ENCODE measurements at regions not wholly inside any gene's neighbourhood (a gene's known extent, or its start where the extent isn't known, plus 50 kb on each side); places are given as distances from the start of the nearest gene placed in this dataset.

DNA sequence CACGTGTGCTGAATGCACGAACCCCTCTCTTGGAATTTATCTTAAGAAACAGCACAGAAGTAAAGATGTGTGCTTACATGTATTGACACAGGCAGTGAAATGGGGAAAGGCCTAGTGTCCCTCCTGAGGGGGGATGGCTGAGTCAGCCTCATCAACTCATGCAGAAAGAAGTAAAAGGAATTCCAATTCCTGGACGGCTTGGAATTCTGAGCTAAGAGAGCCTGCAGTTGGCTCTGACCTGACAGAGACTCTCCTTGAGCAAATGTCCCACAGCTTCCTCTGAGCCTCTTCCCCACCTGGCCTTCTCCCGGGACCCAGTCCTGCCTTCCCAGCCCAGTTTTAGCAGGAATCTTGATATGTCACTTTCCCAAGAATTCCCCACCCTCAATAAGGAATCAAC lies 542.4 kb upstream of the ADARB2 start:
- CTCF ChIA-PET = no interaction called here
- no peaks in the 10 kb centered on the region for H3K4me1 ChIP-seq (ENCODE audit: control insufficient read depth, insufficient read depth, low read length)
- no peaks in the 10 kb centered on the region for H3K36me3 ChIP-seq (ENCODE audit: control insufficient read depth in 2 of 2, insufficient read depth in 1 of 2, low read length in 2 of 2)
- no peak overlapping the region for H3K27ac ChIP-seq (ENCODE audit: extremely low read depth, low read depth, low read length)
- POLR2A ChIA-PET = no interaction called here
- no peak overlapping the region for H3K4me3 ChIP-seq (ENCODE audit: low read depth, low read length)
- TF ChIP-seq, protein P1, sequence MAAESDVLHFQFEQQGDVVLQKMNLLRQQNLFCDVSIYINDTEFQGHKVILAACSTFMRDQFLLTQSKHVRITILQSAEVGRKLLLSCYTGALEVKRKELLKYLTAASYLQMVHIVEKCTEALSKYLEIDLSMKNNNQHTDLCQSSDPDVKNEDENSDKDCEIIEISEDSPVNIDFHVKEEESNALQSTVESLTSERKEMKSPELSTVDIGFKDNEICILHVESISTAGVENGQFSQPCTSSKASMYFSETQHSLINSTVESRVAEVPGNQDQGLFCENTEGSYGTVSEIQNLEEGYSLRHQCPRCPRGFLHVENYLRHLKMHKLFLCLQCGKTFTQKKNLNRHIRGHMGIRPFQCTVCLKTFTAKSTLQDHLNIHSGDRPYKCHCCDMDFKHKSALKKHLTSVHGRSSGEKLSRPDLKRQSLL (tag by site-specific recombination; IDR thresholded peaks at IDR 0.05) = no peak
- TF ChIP-seq EGR2 (tag by site-specific recombination; IDR thresholded peaks at IDR 0.05; ENCODE audit: low read depth) (no peak), BCL11A (tag by site-specific recombination; IDR thresholded peaks at IDR 0.05; ENCODE audit: low read depth) (no peak), ZNF112 (tag by site-specific recombination; IDR thresholded peaks at IDR 0.05) (no peak), ZBTB48 (tag by site-specific recombination; IDR thresholded peaks at IDR 0.05) (no peak), ZBTB7A (tag by site-specific recombination; IDR thresholded peaks at IDR 0.05; ENCODE audit: low read depth) (no peak), ZNF777 (tag by site-specific recombination; IDR thresholded peaks at IDR 0.05; ENCODE audit: borderline replicate concordance) (no peak), ZNF658 (tag by site-specific recombination; IDR thresholded peaks at IDR 0.05) (no peak), ZNF37A (tag by site-specific recombination; IDR thresholded peaks at IDR 0.05) (no peak), PRDM1 (tag by site-specific recombination; IDR thresholded peaks at IDR 0.05) (no peak), ZNF48 (tag by site-specific recombination; IDR thresholded peaks at IDR 0.05) (no peak), KLF1 (tag by site-specific recombination; IDR thresholded peaks at IDR 0.05) (no peak), MYNN (tag by site-specific recombination; IDR thresholded peaks at IDR 0.05; ENCODE audit: borderline replicate concordance) (no peak), BCL11B (tag by site-specific recombination; IDR thresholded peaks at IDR 0.05; ENCODE audit: low read depth) (no peak), ZNF132 (tag by site-specific recombination; IDR thresholded peaks at IDR 0.05; ENCODE audit: borderline replicate concordance) (no peak)
- TF ChIP-seq, protein P2, sequence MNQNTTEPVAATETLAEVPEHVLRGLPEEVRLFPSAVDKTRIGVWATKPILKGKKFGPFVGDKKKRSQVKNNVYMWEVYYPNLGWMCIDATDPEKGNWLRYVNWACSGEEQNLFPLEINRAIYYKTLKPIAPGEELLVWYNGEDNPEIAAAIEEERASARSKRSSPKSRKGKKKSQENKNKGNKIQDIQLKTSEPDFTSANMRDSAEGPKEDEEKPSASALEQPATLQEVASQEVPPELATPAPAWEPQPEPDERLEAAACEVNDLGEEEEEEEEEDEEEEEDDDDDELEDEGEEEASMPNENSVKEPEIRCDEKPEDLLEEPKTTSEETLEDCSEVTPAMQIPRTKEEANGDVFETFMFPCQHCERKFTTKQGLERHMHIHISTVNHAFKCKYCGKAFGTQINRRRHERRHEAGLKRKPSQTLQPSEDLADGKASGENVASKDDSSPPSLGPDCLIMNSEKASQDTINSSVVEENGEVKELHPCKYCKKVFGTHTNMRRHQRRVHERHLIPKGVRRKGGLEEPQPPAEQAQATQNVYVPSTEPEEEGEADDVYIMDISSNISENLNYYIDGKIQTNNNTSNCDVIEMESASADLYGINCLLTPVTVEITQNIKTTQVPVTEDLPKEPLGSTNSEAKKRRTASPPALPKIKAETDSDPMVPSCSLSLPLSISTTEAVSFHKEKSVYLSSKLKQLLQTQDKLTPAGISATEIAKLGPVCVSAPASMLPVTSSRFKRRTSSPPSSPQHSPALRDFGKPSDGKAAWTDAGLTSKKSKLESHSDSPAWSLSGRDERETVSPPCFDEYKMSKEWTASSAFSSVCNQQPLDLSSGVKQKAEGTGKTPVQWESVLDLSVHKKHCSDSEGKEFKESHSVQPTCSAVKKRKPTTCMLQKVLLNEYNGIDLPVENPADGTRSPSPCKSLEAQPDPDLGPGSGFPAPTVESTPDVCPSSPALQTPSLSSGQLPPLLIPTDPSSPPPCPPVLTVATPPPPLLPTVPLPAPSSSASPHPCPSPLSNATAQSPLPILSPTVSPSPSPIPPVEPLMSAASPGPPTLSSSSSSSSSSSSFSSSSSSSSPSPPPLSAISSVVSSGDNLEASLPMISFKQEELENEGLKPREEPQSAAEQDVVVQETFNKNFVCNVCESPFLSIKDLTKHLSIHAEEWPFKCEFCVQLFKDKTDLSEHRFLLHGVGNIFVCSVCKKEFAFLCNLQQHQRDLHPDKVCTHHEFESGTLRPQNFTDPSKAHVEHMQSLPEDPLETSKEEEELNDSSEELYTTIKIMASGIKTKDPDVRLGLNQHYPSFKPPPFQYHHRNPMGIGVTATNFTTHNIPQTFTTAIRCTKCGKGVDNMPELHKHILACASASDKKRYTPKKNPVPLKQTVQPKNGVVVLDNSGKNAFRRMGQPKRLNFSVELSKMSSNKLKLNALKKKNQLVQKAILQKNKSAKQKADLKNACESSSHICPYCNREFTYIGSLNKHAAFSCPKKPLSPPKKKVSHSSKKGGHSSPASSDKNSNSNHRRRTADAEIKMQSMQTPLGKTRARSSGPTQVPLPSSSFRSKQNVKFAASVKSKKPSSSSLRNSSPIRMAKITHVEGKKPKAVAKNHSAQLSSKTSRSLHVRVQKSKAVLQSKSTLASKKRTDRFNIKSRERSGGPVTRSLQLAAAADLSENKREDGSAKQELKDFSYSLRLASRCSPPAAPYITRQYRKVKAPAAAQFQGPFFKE (tag by site-specific recombination; IDR thresholded peaks at IDR 0.05; ENCODE audit: borderline replicate concordance) = no peak
- no peaks in the 10 kb centered on the region for H3K9me3 ChIP-seq (ENCODE audit: control insufficient read depth, insufficient read depth, low read depth, low read length)

DNA sequence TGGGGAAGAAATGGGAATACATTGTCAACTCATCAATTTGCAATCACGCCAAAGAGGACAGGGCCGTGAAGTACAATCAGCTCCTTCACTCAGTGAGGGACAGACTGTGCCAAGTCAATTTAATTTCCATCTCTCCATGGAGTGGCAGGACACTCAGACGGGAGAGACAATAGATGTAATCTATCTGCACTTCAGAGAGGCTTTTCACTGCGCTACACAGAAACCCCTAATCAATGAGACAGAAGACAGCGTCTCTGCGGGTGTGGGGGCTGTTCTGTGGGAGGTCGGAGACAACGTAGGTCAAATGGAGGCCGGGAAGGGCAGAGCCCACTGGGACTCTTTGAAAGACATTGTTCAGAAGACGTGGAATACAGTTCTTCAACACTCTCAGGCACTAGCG lies 541.0 kb upstream of the ADARB2 start:
- Histone ChIP-seq H3K27ac (ENCODE audit: extremely low read depth, low read depth, low read length) (no peak overlapping the region), H3K9me3 (ENCODE audit: control insufficient read depth, insufficient read depth, low read depth, low read length) (no peaks in the 10 kb centered on the region), H3K36me3 (ENCODE audit: control insufficient read depth in 2 of 2, insufficient read depth in 1 of 2, low read length in 2 of 2) (no peaks in the 10 kb centered on the region), H3K4me3 (ENCODE audit: low read depth, low read length) (no peak overlapping the region), H3K4me1 (ENCODE audit: control insufficient read depth, insufficient read depth, low read length) (no peaks in the 10 kb centered on the region)
- POLR2A ChIA-PET = no interaction called here
- CTCF ChIA-PET = interaction anchor here (0.5 to 0.7 kb wide), 2 partner anchors 8 to 1202 kb away, joined by 3 read pairs; no protein-coding TSS in a partner anchor
- TF ChIP-seq ZNF292 (tag by site-specific recombination; IDR thresholded peaks at IDR 0.05; ENCODE audit: borderline replicate concordance, low read depth) (no peak), WT1 (tag by site-specific recombination; IDR thresholded peaks at IDR 0.05) (no peak), ZNF48 (tag by site-specific recombination; IDR thresholded peaks at IDR 0.05) (no peak), ZNF391 (tag by site-specific recombination; IDR thresholded peaks at IDR 0.05; ENCODE audit: borderline replicate concordance, low read depth) (no peak), EGR2 (tag by site-specific recombination; IDR thresholded peaks at IDR 0.05; ENCODE audit: low read depth) (no peak), BCL11B (tag by site-specific recombination; IDR thresholded peaks at IDR 0.05; ENCODE audit: low read depth) (no peak), SP3 (tag by site-specific recombination; IDR thresholded peaks at IDR 0.05) (no peak), ZIC2 (tag by site-specific recombination; IDR thresholded peaks at IDR 0.05) (no peak), ZBTB8A (tag by site-specific recombination; IDR thresholded peaks at IDR 0.05) (no peak)
- TF ChIP-seq, protein P3, sequence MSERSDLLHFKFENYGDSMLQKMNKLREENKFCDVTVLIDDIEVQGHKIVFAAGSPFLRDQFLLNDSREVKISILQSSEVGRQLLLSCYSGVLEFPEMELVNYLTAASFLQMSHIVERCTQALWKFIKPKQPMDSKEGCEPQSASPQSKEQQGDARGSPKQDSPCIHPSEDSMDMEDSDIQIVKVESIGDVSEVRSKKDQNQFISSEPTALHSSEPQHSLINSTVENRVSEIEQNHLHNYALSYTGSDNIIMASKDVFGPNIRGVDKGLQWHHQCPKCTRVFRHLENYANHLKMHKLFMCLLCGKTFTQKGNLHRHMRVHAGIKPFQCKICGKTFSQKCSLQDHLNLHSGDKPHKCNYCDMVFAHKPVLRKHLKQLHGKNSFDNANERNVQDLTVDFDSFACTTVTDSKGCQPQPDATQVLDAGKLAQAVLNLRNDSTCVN (tag by site-specific recombination; optimal IDR thresholded peaks at IDR 0.05) = no peak
- TF ChIP-seq, protein P4, sequence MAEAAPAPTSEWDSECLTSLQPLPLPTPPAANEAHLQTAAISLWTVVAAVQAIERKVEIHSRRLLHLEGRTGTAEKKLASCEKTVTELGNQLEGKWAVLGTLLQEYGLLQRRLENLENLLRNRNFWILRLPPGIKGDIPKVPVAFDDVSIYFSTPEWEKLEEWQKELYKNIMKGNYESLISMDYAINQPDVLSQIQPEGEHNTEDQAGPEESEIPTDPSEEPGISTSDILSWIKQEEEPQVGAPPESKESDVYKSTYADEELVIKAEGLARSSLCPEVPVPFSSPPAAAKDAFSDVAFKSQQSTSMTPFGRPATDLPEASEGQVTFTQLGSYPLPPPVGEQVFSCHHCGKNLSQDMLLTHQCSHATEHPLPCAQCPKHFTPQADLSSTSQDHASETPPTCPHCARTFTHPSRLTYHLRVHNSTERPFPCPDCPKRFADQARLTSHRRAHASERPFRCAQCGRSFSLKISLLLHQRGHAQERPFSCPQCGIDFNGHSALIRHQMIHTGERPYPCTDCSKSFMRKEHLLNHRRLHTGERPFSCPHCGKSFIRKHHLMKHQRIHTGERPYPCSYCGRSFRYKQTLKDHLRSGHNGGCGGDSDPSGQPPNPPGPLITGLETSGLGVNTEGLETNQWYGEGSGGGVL (tag by site-specific recombination; IDR thresholded peaks at IDR 0.05) = no peak
- TF ChIP-seq, protein P5, sequence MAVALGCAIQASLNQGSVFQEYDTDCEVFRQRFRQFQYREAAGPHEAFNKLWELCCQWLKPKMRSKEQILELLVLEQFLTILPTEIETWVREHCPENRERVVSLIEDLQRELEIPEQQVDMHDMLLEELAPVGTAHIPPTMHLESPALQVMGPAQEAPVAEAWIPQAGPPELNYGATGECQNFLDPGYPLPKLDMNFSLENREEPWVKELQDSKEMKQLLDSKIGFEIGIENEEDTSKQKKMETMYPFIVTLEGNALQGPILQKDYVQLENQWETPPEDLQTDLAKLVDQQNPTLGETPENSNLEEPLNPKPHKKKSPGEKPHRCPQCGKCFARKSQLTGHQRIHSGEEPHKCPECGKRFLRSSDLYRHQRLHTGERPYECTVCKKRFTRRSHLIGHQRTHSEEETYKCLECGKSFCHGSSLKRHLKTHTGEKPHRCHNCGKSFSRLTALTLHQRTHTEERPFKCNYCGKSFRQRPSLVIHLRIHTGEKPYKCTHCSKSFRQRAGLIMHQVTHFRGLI (tag by site-specific recombination; IDR thresholded peaks at IDR 0.05) = no peak
